K562 (cell line): ENCODE measurements at regions not wholly inside any gene's neighbourhood (a gene's known extent, or its start where the extent isn't known, plus 50 kb on each side); places are given as distances from the start of the nearest gene placed in this dataset.

Experiments
- ZNF699 ChIP-seq: fragments of 250-450 bp; sonication (Bioruptor Pico); IDR thresholded peaks from 2 replicates; pipeline ENCODE4 v1.8.0; 2021; ENCODE audit warnings: mild to moderate bottlenecking, moderate library complexity; ENCODE audit not compliant: insufficient replicate concordance
- ZNF717 ChIP-seq: fragments of 250-450 bp; sonication (Bioruptor Pico); IDR thresholded peaks from 2 replicates; pipeline ENCODE4 v1.5.0; 2021
- TF ChIP-seq, protein P1 (sequence below): fragments of 250-450 bp; sonication (Bioruptor Pico); IDR thresholded peaks from 2 replicates; pipeline ENCODE4 v1.4.0; 2020
- TF ChIP-seq, protein P2 (sequence below), 2 experiments: fragments of 150-350 bp in 1 of 2; IDR thresholded peaks; 2 replicates each; pipeline ENCODE4 v1.6.1; 2012 to 2016; ENCODE audit warnings: low read depth in 2 of 2, low read length in 2 of 2, mild to moderate bottlenecking in 1 of 2, moderate library complexity in 1 of 2

DNA sequence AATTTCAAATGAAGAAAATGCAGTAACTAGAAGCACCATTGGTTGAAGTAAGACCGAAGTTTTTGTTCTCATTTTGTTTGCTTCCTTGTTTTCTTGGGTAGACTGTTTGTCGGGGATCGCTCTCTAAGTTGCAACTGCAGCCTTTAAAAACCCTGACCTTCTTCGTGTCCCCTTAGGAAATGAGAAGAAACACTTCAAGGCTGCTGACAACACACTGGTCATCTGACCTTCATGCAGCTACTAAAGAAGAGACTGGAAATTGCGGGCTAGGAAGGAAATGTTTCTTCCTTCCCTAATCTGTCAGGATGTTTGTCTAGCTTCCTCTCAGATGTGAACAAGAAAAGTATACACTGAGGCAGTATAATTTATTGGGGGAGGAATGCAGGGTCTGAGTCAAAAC lies 50.7 kb upstream of the CHSY3 start (continued):
- TF ChIP-seq, protein P1, sequence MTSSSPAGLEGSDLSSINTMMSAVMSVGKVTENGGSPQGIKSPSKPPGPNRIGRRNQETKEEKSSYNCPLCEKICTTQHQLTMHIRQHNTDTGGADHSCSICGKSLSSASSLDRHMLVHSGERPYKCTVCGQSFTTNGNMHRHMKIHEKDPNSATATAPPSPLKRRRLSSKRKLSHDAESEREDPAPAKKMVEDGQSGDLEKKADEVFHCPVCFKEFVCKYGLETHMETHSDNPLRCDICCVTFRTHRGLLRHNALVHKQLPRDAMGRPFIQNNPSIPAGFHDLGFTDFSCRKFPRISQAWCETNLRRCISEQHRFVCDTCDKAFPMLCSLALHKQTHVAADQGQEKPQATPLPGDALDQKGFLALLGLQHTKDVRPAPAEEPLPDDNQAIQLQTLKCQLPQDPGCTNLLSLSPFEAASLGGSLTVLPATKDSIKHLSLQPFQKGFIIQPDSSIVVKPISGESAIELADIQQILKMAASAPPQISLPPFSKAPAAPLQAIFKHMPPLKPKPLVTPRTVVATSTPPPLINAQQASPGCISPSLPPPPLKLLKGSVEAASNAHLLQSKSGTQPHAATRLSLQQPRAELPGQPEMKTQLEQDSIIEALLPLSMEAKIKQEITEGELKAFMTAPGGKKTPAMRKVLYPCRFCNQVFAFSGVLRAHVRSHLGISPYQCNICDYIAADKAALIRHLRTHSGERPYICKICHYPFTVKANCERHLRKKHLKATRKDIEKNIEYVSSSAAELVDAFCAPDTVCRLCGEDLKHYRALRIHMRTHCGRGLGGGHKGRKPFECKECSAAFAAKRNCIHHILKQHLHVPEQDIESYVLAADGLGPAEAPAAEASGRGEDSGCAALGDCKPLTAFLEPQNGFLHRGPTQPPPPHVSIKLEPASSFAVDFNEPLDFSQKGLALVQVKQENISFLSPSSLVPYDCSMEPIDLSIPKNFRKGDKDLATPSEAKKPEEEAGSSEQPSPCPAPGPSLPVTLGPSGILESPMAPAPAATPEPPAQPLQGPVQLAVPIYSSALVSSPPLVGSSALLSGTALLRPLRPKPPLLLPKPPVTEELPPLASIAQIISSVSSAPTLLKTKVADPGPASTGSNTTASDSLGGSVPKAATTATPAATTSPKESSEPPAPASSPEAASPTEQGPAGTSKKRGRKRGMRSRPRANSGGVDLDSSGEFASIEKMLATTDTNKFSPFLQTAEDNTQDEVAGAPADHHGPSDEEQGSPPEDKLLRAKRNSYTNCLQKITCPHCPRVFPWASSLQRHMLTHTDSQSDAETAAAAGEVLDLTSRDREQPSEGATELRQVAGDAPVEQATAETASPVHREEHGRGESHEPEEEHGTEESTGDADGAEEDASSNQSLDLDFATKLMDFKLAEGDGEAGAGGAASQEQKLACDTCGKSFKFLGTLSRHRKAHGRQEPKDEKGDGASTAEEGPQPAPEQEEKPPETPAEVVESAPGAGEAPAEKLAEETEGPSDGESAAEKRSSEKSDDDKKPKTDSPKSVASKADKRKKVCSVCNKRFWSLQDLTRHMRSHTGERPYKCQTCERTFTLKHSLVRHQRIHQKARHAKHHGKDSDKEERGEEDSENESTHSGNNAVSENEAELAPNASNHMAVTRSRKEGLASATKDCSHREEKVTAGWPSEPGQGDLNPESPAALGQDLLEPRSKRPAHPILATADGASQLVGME (CRISPR knock-in tag) = no peak
- no peak for TF ChIP-seq ZNF699 (CRISPR knock-in tag)
- TF ChIP-seq ZNF717 (CRISPR knock-in tag) = no peak
- TF ChIP-seq, protein P2, sequence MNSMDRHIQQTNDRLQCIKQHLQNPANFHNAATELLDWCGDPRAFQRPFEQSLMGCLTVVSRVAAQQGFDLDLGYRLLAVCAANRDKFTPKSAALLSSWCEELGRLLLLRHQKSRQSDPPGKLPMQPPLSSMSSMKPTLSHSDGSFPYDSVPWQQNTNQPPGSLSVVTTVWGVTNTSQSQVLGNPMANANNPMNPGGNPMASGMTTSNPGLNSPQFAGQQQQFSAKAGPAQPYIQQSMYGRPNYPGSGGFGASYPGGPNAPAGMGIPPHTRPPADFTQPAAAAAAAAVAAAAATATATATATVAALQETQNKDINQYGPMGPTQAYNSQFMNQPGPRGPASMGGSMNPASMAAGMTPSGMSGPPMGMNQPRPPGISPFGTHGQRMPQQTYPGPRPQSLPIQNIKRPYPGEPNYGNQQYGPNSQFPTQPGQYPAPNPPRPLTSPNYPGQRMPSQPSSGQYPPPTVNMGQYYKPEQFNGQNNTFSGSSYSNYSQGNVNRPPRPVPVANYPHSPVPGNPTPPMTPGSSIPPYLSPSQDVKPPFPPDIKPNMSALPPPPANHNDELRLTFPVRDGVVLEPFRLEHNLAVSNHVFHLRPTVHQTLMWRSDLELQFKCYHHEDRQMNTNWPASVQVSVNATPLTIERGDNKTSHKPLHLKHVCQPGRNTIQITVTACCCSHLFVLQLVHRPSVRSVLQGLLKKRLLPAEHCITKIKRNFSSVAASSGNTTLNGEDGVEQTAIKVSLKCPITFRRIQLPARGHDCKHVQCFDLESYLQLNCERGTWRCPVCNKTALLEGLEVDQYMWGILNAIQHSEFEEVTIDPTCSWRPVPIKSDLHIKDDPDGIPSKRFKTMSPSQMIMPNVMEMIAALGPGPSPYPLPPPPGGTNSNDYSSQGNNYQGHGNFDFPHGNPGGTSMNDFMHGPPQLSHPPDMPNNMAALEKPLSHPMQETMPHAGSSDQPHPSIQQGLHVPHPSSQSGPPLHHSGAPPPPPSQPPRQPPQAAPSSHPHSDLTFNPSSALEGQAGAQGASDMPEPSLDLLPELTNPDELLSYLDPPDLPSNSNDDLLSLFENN (IDR thresholded peaks at IDR 0.05; ENCODE audit: low read depth in 2 of 2, low read length in 2 of 2) = no peak
